ENCODE measurements at regions not wholly inside any gene's neighbourhood (a gene's known extent, or its start where the extent isn't known, plus 50 kb on each side); places are given as distances from the start of the nearest gene placed in this dataset.
A peak's percentile ranks its signal among the peaks of the same experiment; 100 is the strongest.
"Not testable (repeated sequence)": the region's sequence is repeated elsewhere in the genome, so short reads cannot be mapped to it uniquely, and the experiment has no call there.

- not testable (repeated sequence) for H3K36me3 ChIP-seq, H3K9me3 ChIP-seq, H3K4me3 ChIP-seq, H4K20me1 ChIP-seq, H3K27ac ChIP-seq, H3K9ac ChIP-seq
- peaks cover 56% of the 10 kb centered on the region for H3K4me1 ChIP-seq
- H3K27me3 ChIP-seq, result peaks cover 34% of the 10 kb centered on the region
- peak overlapping the region; percentile 77 for H3K4me2 ChIP-seq
These were observed 119.0 kb upstream of the ZNF469 start for GRCh38 chr16:88263681-88264287.

DNA sequence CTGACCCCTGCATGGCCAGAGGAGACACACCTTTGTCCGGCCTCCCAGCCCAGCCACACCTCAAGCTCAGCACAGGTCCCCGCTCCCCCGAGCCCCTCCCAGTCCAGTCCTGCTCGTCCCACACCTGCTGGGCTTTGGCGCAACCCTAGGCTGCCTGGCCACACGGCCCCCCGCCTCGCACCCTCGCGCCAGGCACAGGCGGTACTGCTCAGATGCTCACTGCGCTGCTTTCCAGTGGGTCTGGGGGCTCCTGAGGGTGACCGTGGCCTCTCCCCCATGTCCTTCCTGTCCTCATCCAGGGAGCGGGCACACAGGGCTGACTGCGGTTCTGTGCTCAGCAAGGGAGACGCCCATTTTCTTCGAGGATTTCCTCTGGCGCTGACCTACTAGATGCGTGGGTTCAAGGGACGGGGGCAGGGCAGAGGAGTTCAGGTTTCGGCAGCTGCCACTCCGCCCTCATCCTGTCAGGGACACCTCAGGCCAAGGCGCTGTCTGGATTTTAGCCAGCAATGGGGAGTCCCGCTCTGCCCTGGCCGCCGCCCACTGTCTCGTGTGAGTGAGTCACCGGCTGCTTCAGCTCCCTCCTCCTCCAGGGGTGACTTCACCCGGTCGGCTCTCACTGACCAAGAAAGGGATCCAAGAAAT, 118.0 kb upstream of the ZNF469 start:
- TF ChIP-seq Cebpa-rat (IDR thresholded peaks at IDR 0.05), result no peak
- Histone ChIP-seq H3K9ac (no peak overlapping the region), H3K4me3 (no peak overlapping the region), H3K4me2 (peak overlapping the region; percentile 50), H3K36me3 (no peaks in the 10 kb centered on the region), H3K9me3 (no peaks in the 10 kb centered on the region), H4K20me1 (no peaks in the 10 kb centered on the region), H3K27ac (no peak overlapping the region), H3K4me1 (peaks cover 48% of the 10 kb centered on the region), H3K27me3 (peaks cover 24% of the 10 kb centered on the region)

- H3K27ac ChIP-seq, H3K9ac ChIP-seq, H3K4me3 ChIP-seq, H3K9me3 ChIP-seq, H3K36me3 ChIP-seq, H4K20me1 ChIP-seq: not testable (repeated sequence)
- Histone ChIP-seq H3K27me3 (peaks cover 18% of the 10 kb centered on the region), H3K4me2 (peak overlapping the region; percentile 50; the same call in 1 of the 2 replicates), H3K4me1 (peaks cover 54% of the 10 kb centered on the region)
These were observed 117.3 kb upstream of the ZNF469 start for GRCh38 chr16:88265286-88265938.

DNA sequence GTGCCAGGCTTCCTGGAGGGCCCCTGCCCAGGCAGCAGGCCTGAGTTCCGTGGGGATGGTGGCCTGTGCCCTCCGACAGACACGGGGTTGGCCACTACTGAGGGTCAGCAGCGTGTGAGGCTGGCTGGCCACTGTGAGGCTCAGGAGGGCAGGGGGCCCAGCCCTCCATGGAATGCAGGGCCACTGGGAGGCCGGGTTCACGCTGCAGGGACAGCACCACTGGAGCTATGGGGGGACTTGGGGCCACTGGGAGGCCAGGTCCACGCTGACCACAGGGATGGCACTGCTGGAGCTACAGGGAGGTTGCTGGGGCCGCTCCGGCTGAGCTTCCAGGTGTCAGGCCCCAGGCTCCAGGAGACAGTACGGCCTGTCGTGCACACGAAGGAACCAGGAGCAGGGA, 116.7 kb upstream of the ZNF469 start:
- not testable (repeated sequence) for H3K9ac ChIP-seq, H3K4me3 ChIP-seq, H3K9me3 ChIP-seq, H3K4me2 ChIP-seq, H3K36me3 ChIP-seq, H4K20me1 ChIP-seq, H3K27ac ChIP-seq
- Histone ChIP-seq H3K4me1 (peaks cover 55% of the 10 kb centered on the region), H3K27me3 (peaks cover 12% of the 10 kb centered on the region; the same call in 1 of the 2 replicates)

- H3K9me3 ChIP-seq, H3K9ac ChIP-seq, H3K27me3 ChIP-seq, H3K27ac ChIP-seq, H3K4me2 ChIP-seq, H3K4me3 ChIP-seq, H4K20me1 ChIP-seq, H3K36me3 ChIP-seq: not testable (repeated sequence)
- peaks cover 45% of the 10 kb centered on the region for H3K4me1 ChIP-seq
These were observed 115.7 kb upstream of the ZNF469 start for GRCh38 chr16:88266935-88267551.

GRCh38 chr16:88268186-88268970, 114.4 kb upstream of the ZNF469 start:
- not testable (repeated sequence) for H3K4me2 ChIP-seq, H3K36me3 ChIP-seq, H4K20me1 ChIP-seq, H3K27ac ChIP-seq, H3K9ac ChIP-seq, H3K27me3 ChIP-seq, H3K9me3 ChIP-seq, H3K4me3 ChIP-seq
- peaks cover 31% of the 10 kb centered on the region for H3K4me1 ChIP-seq

DNA sequence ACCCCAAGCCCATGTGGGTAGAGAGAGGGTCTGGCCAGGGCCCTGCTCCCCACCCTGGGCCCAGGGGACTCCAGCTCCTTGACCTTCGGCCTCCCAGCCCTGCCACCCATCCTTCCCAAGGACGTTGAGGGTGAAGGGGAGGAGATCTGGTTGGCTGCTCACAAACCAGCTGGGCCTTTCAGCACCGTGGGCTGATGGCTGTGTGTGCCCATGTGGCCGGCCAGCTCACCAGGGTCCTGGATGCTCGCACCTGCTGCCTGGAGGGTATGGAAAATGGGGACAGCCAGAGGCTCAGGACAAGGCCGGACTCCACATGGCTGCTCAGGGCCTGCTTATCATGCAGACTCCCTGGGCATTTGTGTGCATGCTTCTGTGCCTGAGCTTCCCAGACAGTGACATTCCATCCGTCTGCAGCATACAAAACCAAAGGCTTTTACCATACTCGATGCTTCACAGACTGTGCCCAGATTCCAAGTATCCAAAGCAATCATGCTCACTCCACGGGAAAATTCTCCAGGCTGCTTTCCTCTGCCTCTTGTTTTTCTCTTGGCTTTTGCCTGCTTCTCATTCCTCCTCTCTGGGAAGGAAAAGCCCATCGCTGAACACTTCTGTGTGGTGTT, 112.5 kb upstream of the ZNF469 start:
- not testable (repeated sequence) for H3K36me3 ChIP-seq, H3K27me3 ChIP-seq, H3K9ac ChIP-seq, H3K4me3 ChIP-seq, H3K9me3 ChIP-seq, H3K27ac ChIP-seq, H4K20me1 ChIP-seq
- Histone ChIP-seq H3K4me2 (peak overlapping the region; percentile 56), H3K4me1 (peaks cover 26% of the 10 kb centered on the region)

- H3K36me3 ChIP-seq, H3K9ac ChIP-seq, H3K27ac ChIP-seq, H3K4me3 ChIP-seq, H3K27me3 ChIP-seq, H3K4me2 ChIP-seq, H3K9me3 ChIP-seq, H4K20me1 ChIP-seq: not testable (repeated sequence)
- H3K4me1 ChIP-seq, result peaks cover 35% of the 10 kb centered on the region
These were observed 111.5 kb upstream of the ZNF469 start for GRCh38 chr16:88271296-88271695.

- H3K4me1 ChIP-seq, result peaks cover 35% of the 10 kb centered on the region
- not testable (repeated sequence) for H3K4me3 ChIP-seq, H3K27me3 ChIP-seq, H4K20me1 ChIP-seq, H3K9me3 ChIP-seq, H3K4me2 ChIP-seq, H3K9ac ChIP-seq, H3K27ac ChIP-seq, H3K36me3 ChIP-seq
These were observed 111.0 kb upstream of the ZNF469 start for GRCh38 chr16:88271776-88272175.

DNA sequence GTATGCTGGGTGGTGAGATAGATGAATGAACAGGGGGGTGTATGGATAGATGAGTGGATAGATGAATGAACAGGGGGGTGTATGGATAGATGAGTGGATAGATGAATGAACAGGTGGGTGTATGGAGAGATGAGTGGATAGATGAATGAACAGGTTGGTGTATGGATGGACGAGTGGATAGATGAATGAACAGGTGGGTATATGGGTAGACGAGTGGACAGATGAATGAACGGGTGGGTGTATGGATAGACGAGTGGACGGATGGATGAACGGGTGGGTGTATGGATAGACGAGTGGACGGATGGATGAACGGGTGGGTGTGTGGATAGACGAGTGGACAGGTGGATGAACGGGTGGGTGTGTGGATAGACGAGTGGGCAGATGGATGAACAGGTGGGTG, 110.3 kb upstream of the ZNF469 start:
- H3K9me3 ChIP-seq, H4K20me1 ChIP-seq: not testable (repeated sequence)

DNA sequence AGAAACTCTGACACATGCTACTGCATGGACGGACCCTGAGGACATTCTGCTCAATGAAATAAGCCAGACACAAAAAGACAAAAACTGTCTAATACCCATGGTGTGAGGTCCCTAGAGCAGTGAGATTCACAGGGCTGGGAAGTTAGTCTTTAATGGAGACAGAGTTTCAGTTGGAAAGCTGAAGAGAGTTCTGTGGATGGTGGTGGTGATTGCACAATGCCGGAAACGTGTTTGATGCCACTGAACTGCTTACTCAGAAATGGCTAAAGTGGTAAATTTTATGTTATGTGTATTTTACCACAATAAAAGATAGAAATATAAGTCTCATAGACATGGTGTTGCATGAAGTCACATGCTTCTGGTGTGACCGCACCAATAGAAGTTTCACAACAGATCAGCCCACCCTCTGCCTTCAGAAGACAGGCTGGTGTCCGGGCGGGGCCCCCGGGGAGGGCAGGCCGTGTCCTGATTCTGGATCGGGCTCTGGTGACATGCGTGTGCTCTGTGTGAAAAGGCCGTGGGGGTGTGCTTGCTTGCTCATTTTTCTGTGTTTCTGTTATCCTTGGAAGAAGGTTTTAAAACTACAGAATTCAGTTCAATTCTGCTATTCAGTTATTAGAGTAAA, 108.5 kb upstream of the ZNF469 start:
- not testable (repeated sequence) for H3K27ac ChIP-seq, H3K27me3 ChIP-seq, H3K9me3 ChIP-seq, H4K20me1 ChIP-seq, H3K4me3 ChIP-seq, H3K4me2 ChIP-seq, H3K9ac ChIP-seq, H3K36me3 ChIP-seq
- peaks cover 28% of the 10 kb centered on the region for H3K4me1 ChIP-seq

More for the DNA sequence above, 110.3 kb upstream of the ZNF469 start:
- not testable (repeated sequence) for H3K9ac ChIP-seq, H3K36me3 ChIP-seq, H3K4me2 ChIP-seq, H3K27me3 ChIP-seq, H3K4me3 ChIP-seq, H3K27ac ChIP-seq
- H3K4me1 ChIP-seq, result peaks cover 35% of the 10 kb centered on the region
